DOHH2 (cell line): ENCODE measurements at regions not wholly inside any gene's neighbourhood (a gene's known extent, or its start where the extent isn't known, plus 50 kb on each side); places are given as distances from the start of the nearest gene placed in this dataset.

Experiments used
- CTCF ChIP-seq: fragments of 200-600 bp; sonication (generic); IDR thresholded peaks from one replicate; pipeline ENCODE4 v1.5.1; 2014; ENCODE audit warnings: antibody characterized with exemption, mild to moderate bottlenecking, low read depth, low read length; ENCODE audit not compliant: poor library complexity, severe bottlenecking
- EZH2phosphoT487 ChIP-seq: fragments of 200-600 bp; sonication (generic); IDR thresholded peaks from 2 replicates; pipeline ENCODE4 v1.6.1; 2017; ENCODE audit warnings: borderline replicate concordance, mild to moderate bottlenecking, antibody characterized with exemption, low read length, moderate library complexity, mixed read lengths

- TF ChIP-seq CTCF (no peak), EZH2phosphoT487 (no peak)
Measured at GRCh38 chr2:89841476-89841840, 1150.0 kb downstream of the RPIA start.
